Raji (cell line): ENCODE measurements at regions not wholly inside any gene's neighbourhood (a gene's known extent, or its start where the extent isn't known, plus 50 kb on each side); places are given as distances from the start of the nearest gene placed in this dataset.

Experiments
- POLR2A ChIP-seq: IDR thresholded peaks from 2 replicates; pipeline ENCODE4 v1.6.1; 2011; ENCODE audit warnings: low read depth, low read length, control low read depth; ENCODE audit not compliant: insufficient read depth

GRCh38 chr5:112529525-112529924, 110.4 kb upstream of the EPB41L4A start:
- no peak for TF ChIP-seq POLR2A

DNA sequence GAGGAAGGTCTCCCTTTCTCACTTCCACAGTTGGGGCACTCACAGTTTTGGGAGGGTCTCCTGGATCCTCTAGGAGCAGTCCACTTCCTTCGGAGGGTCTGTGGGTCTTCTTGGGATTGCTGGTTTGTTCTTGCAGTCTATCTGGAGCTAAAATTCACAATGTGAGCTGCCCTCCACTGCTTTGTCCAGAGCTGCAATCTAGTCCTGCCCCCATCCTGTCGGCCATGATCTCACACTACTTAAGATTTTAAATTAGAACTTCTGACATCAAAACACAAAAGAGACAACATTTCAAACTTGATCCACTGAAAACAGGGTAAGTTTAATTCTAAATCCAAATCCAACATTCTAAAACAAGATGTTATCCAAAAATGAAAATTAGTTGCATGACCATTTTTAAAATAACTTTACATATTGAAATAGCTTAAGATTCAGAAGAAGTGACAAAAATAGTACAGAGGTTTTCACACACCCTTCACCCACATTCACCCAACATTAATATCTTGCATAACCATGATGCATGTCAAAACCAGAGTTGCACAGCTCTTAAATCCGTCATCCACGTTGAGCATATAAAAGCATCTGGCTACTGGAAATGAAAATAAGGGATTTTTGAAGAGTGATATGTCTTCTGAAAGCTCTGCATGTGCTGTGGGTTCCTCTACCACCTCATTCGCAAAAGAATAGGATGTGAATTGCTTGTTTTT, 113.7 kb upstream of the EPB41L4A start:
- no peak for TF ChIP-seq POLR2A

DNA sequence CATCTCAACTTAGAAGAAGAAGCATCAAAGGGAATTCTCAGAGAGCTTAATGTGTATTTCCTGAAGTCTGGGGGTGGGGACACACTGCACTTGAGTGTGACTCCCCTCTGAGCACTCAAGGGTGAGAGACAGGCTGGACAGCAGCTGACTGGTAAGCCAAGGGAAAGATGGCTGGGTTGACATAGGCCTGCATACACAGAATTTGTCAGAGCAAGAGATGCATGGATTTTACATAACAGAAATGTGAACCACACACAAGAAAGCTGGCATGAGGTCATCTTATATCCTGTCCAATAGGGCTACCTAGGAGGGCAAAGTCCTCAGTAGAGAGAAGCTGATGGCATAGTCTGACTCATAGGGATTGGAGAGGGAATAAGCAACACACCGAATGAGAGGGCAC, 114.3 kb upstream of the EPB41L4A start:
- TF ChIP-seq POLR2A: no peak

DNA sequence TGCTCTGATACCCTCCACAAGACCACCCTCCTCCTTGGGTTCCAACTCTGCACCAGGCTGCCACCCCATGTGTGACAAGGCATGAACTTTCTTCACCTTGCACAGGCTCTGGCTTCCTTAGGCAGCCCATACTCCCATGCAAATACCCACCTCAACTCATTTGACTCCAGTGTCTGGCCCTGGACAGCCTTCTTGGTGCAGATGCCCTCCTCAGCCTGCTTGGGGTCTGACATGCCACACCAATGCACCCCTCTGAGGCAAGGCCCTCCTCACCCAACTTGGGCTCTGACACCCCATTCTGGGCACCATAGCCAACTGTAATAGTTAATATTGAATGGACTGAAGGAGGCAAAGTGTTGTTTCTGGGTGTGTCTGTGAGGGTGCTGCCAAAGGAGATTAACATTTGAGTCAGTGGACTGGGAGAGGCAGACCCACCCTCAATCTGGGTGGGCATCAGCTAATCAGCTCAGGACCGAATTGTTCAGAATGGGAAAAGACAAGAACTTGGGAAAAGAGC, 115.0 kb upstream of the EPB41L4A start:
- no peak for TF ChIP-seq POLR2A

DNA sequence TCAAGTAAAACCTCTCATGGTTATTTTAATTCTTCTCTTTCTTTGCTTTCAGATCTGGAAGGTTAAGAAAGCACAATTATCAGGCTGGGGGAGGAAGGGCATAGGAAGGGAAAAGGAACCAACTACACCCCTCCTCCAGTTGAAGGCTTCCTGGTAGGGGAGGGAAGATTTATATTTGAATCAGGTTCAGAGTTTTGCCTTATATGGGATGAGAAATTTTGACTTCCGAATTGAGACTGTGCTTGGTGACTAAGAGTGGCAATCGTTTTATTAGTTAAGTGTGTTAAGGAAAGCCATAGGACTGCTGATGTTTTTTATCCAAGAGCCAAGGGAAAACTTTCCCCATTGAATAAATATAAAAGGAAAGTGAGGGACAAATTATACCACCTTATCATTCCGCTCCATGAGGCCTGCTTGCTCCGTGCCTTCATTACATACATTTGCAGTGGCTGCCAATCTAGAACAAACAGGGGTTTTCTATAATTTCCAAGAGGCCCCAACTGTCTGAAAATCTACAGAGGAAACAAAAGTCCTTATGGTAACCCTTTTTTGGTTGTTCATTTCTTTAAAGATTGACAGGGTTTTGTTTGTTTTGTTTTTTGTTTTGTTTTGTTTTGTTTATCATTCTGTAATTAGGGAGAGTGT, 115.7 kb upstream of the EPB41L4A start:
- TF ChIP-seq POLR2A: no peak

DNA sequence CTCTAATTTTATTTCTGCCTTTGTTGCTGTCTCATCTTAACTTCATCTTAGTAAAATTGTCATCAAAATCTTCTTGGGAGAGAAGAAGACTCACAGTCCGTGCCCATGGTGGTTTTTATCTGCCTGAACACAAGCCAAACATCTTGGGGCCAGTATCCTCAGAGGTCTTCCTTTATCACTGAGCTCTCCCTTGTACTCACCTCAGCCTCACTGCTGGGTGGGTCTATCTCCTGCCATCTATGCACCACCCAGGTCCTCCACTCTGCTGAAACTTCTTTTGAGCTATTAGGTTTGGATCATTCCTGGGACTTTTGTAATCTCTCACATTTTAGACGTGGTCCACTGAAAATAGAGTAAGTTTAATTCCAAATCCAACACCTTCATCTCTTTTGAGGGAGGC, 116.3 kb upstream of the EPB41L4A start:
- no peak for TF ChIP-seq POLR2A

GRCh38 chr5:112546946-112547592, 128.0 kb upstream of the EPB41L4A start:
- TF ChIP-seq POLR2A: no peak

GRCh38 chr5:112548246-112548881, 129.3 kb upstream of the EPB41L4A start:
- TF ChIP-seq POLR2A: no peak

DNA sequence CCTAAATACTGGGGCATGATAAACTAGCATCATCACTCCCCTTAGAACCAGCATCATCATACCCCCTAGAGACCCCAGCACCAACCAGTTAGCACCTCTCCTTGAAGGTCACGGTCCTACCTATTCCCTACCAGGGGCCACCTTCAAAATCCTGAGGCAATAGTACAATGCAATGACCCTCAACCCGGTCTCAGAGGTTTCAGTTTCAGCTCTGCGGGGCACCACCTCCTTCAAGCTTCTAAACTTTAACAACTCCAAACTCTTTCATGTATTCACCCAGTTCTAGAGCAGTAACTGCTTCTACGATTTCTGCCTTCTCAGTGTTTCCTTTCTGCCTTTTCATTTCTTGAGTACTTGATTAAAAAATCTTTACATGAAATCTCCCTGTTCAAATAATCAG, 130.1 kb upstream of the EPB41L4A start:
- no peak for TF ChIP-seq POLR2A

DNA sequence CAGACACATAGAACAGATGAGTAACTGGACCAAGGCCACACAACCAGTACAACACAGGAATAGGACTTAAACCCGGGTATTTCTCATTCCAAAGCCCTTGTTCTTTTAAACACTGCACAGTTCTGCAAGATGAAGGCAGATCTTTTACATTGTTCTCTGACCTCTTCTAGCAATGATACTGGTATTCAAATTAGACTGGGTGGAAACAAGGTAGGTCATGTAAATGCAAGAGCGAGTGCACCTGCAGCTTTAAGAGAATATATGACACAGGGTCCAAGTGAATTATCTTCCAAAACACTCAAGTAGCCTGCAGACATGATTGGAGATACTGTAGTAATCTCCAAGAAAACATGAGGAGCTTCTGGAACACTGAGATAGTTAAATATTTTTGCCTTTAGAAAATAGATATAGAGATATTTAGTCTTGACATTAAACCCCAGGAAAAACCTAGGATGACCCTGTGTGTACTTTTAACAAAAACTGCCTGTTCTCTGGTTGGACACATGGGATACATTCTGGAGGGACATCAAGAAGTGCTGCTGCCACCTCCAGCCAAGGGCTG, 130.6 kb upstream of the EPB41L4A start:
- no peak for TF ChIP-seq POLR2A

DNA sequence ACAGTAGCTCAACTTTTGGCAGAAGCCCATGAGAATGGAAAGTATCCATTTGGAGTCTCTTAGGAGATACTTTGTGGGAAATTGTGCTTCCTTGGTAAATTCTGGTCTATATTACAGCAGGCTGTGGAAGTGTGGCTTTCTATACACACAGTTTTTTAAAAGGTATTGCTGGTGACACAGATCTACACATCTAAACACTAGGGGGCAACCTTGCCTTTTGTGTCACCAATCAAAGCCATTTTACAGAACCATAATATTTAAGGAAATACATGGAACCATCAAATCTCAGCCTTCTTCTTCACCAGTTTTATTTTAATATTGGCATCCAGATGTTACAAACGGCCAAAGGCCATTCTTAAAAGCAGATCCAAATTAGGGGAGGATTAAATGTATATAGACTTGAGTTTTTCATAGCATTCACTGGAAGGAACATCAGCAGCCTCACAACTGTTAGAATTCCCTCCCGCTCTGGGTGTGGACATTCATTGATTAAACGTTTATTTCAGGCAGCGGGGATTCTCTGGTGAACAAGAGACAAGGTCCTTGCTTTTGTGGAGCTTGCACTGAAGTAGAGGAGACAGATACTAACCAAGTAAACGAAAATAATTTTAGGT, 132.4 kb upstream of the EPB41L4A start:
- no peak for TF ChIP-seq POLR2A

DNA sequence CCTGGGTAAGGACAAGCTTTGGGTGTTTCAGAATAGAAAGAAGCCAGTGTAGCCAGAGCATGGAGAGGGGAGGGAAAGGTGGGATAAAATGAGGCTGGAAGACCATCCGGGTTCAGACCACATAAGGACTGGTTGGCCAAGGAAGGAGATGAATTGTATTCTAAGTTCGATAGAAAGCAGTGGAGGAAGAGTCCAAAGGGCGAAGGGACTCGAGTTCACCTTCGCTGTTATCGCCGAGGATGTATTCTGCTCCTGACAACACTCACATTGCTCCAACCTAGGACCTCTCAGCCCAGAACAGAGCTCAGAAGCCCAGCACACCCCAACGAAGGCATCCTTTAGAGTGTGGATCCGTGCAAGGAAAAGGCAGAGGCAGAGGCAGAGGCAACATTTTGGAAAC, 133.1 kb upstream of the EPB41L4A start:
- no peak for TF ChIP-seq POLR2A

GRCh38 chr5:112552791-112553190, 133.7 kb upstream of the EPB41L4A start:
- no peak for TF ChIP-seq POLR2A

DNA sequence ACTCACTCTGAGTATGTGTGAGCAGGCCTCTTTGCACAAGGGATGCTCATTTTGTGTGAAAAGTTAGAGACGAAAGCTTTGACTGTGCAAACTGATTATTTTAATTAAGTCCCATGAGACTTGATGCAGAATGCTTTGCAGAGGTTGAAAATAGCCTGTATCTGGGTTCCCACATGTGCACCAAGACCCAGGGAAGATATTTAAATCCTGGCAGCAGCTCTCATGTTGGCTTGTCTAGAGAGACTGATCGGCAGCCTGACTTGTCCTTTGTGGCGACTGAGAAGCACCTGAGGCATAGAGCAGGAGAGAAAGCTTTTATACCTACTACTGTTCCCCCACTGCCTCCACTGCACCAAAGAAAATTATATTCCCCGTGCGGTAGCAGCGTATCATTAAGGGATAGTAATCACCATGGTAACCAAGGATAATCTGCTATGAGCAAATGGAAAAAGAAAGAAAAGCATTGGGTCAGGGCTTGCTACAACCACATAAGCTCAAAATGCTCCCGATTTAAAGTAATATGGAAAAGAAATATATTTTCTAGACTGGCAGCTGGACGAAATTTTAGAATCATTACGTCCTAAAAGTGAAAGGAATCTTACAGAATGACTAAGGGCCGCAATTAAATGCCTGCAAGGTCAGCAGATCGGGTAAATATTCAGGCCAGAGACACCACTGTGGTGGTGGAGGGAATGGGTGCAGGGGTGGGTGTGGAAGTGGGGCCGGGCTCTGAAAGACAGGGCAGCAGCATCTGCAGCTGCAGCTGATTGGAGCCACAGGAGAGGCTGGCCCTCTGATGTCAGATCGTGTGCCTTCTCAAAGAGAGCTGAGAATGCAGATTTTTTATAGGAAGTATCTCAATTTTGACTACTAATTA, 135.3 kb upstream of the EPB41L4A start:
- no peak for TF ChIP-seq POLR2A
